Parathyroid adenoma (tissue), 2 donors: ENCODE measurements at regions not wholly inside any gene's neighbourhood (a gene's known extent, or its start where the extent isn't known, plus 50 kb on each side); places are given as distances from the start of the nearest gene placed in this dataset.
"Not testable (repeated sequence)": the region's sequence is repeated elsewhere in the genome, so short reads cannot be mapped to it uniquely, and the experiment has no call there.

Experiments
- H2AFZ ChIP-seq: fragments of 300-600 bp; sonication (generic); one replicate; pipeline ENCODE4 v1.7.0; 2017; ENCODE audit warnings: antibody characterized with exemption, mild to moderate bottlenecking
- H3K27ac ChIP-seq: fragments of 300-600 bp; sonication (generic); one replicate; pipeline ENCODE4 v1.7.0; 2017
- H3K27me3 ChIP-seq: fragments of 300-600 bp; sonication (generic); one replicate; pipeline ENCODE4 v1.7.0; 2017; ENCODE audit warnings: low read length; ENCODE audit not compliant: control insufficient read depth, insufficient read depth
- H3K36me3 ChIP-seq: fragments of 300-600 bp; sonication (generic); one replicate; pipeline ENCODE4 v1.7.0; 2017; ENCODE audit warnings: low read length; ENCODE audit not compliant: control insufficient read depth, insufficient read depth
- H3K4me1 ChIP-seq: fragments of 300-600 bp; sonication (generic); one replicate; pipeline ENCODE4 v1.7.0; 2017; ENCODE audit warnings: control low read depth
- H3K4me2 ChIP-seq: fragments of 300-600 bp; sonication (generic); one replicate; pipeline ENCODE4 v1.7.0; 2017; ENCODE audit warnings: low read length
- H3K4me3 ChIP-seq: fragments of 300-600 bp; sonication (generic); one replicate; pipeline ENCODE4 v1.7.0; 2017; ENCODE audit warnings: low read depth, low read length
- H3K79me2 ChIP-seq: fragments of 300-600 bp; sonication (generic); one replicate; pipeline ENCODE4 v1.7.0; 2017; ENCODE audit warnings: control low read depth
- H3K9ac ChIP-seq: fragments of 300-600 bp; sonication (generic); one replicate; pipeline ENCODE4 v1.7.0; 2017; ENCODE audit warnings: mild to moderate bottlenecking
- H3K9me3 ChIP-seq: fragments of 300-600 bp; sonication (generic); one replicate; pipeline ENCODE4 v1.7.0; 2017; ENCODE audit warnings: low read length; ENCODE audit not compliant: control insufficient read depth
- CTCF ChIP-seq: fragments of 300-600 bp; sonication (generic); IDR thresholded peaks from one replicate; pipeline ENCODE4 v1.7.0; 2017; ENCODE audit warnings: antibody characterized with exemption, mild to moderate bottlenecking
- donor health status: primary hyperparathyroidism.

- no peak overlapping the region for H3K4me2 ChIP-seq
- H3K27me3 ChIP-seq: no peaks in the 10 kb centered on the region
- H3K9me3 ChIP-seq: no peaks in the 10 kb centered on the region
- no peaks in the 10 kb centered on the region for H3K4me1 ChIP-seq
- H2AFZ ChIP-seq: no peak overlapping the region
- H3K27ac ChIP-seq: no peak overlapping the region
- H3K36me3 ChIP-seq: no peaks in the 10 kb centered on the region
- no peak overlapping the region for H3K4me3 ChIP-seq
- H3K9ac ChIP-seq: no peak overlapping the region
- TF ChIP-seq CTCF: no peak
- H3K79me2 ChIP-seq: no peaks in the 10 kb centered on the region
Measured at GRCh38 chr7:81445462-81445861, 324.4 kb downstream of the HGF start.

- Histone ChIP-seq H3K9me3 (no peaks in the 10 kb centered on the region), H3K4me1 (no peaks in the 10 kb centered on the region), H2AFZ (no peak overlapping the region), H3K9ac (no peak overlapping the region), H3K36me3 (no peaks in the 10 kb centered on the region), H3K4me3 (no peak overlapping the region), H3K27ac (no peak overlapping the region), H3K79me2 (no peaks in the 10 kb centered on the region), H3K4me2 (no peak overlapping the region), H3K27me3 (no peaks in the 10 kb centered on the region)
- no peak for TF ChIP-seq CTCF
Measured at GRCh38 chr7:81441750-81442149, 328.1 kb downstream of the HGF start.

GRCh38 chr7:81439591-81439990 lies 330.3 kb downstream of the HGF start:
- no peak for TF ChIP-seq CTCF
- H3K4me2 ChIP-seq: no peak overlapping the region
- no peak overlapping the region for H3K9ac ChIP-seq
- no peaks in the 10 kb centered on the region for H3K79me2 ChIP-seq
- H3K4me3 ChIP-seq: no peak overlapping the region
- H3K27me3 ChIP-seq: no peaks in the 10 kb centered on the region
- H3K4me1 ChIP-seq: no peaks in the 10 kb centered on the region
- no peak overlapping the region for H3K27ac ChIP-seq
- H3K9me3 ChIP-seq: no peaks in the 10 kb centered on the region
- H3K36me3 ChIP-seq: no peaks in the 10 kb centered on the region
- no peak overlapping the region for H2AFZ ChIP-seq

GRCh38 chr7:81437160-81437559 lies 332.7 kb downstream of the HGF start:
- H3K4me1 ChIP-seq, H3K4me3 ChIP-seq, H3K27ac ChIP-seq, H2AFZ ChIP-seq, H3K9me3 ChIP-seq, H3K9ac ChIP-seq, H3K27me3 ChIP-seq, H3K79me2 ChIP-seq, H3K36me3 ChIP-seq, H3K4me2 ChIP-seq: not testable (repeated sequence)

DNA sequence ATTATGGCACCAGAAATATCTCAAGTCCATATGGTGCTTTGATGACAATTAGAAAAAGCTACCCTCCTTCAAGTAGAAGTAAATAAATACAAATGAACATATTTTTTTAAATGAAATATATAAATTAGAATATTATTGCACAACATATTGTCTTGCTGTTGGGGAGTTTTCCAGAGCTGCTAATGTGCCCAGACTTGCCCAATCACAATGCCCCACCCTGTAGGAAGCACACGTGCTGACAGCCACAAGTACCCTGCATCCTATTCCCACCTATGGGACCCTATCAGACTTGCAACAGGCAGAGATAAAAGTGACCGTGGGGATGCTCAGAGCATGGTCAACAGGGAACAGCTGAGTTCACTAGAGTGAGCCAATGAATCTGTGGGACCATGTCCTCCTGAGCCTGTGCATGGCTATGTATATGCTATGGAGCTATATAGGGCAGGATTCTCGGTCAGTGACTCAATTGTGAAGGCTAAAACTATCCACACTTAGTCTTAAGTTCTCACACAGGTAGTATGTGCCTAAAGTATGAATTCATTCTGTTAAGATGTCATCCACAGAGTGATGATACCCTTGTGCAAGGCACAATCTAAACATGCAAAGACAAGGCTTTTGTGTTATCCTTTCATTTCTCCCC lies 336.0 kb downstream of the HGF start:
- Histone ChIP-seq H3K79me2 (no peaks in the 10 kb centered on the region), H3K36me3 (no peaks in the 10 kb centered on the region), H2AFZ (no peak overlapping the region), H3K9me3 (no peaks in the 10 kb centered on the region), H3K27ac (no peak overlapping the region), H3K4me2 (no peak overlapping the region), H3K27me3 (no peaks in the 10 kb centered on the region), H3K4me3 (no peak overlapping the region), H3K4me1 (no peaks in the 10 kb centered on the region), H3K9ac (no peak overlapping the region)
- TF ChIP-seq CTCF: no peak
